Left lung (tissue), 4 donors: ENCODE measurements at regions not wholly inside any gene's neighbourhood (a gene's known extent, or its start where the extent isn't known, plus 50 kb on each side); places are given as distances from the start of the nearest gene placed in this dataset.

Source experiments
- ATAC-seq: fragments of 200-7000 bp; cut with Tn5 transposase; one replicate; pipeline ENCODE4 v1.9.1; 2020; ENCODE audit warnings: moderate library complexity
- DNase-seq, 4 donors: peaks; one replicate each; pipeline ENCODE4 v3.0.0-alpha.2; 2013 to 2020
- H3K27ac ChIP-seq, 2 donors: fragments of 200-600 bp; sonication (generic) in 1 of 2; one replicate each; pipeline versions ENCODE4 v1.5.0 to v1.8.0; 2020 to 2021
- H3K27me3 ChIP-seq, 2 donors: fragments of 200-600 bp; sonication (generic) in 1 of 2; one replicate each; pipeline versions ENCODE4 v1.5.0 to v1.8.0; 2020 to 2021
- H3K36me3 ChIP-seq, 2 donors: fragments of 200-600 bp; sonication (generic) in 1 of 2; one replicate each; pipeline versions ENCODE4 v1.5.0 to v1.8.0; 2020 to 2021
- H3K4me1 ChIP-seq, 2 donors: fragments of 200-600 bp; one replicate each; pipeline ENCODE4 v1.8.0; 2021
- H3K4me3 ChIP-seq, 2 donors: fragments of 200-600 bp; sonication (generic) in 1 of 2; one replicate each; pipeline versions ENCODE4 v1.5.0 to v1.8.0; 2020 to 2021; ENCODE audit warnings: mild to moderate bottlenecking in 1 of 2
- H3K9me3 ChIP-seq, 2 donors: fragments of 200-600 bp; sonication (generic) in 1 of 2; one replicate each; pipeline versions ENCODE4 v1.5.0 to v1.8.0; 2020 to 2021
- intact Hi-C, 2 donors: fragments of 100-400 bp; cut with DNase I; formaldehyde crosslinking; loops; one replicate each; pipeline versions ENCODE4 v1.11.2 to v1.14.2; 2022
- TF ChIP-seq, protein P1 (sequence below), 2 donors: fragments of 200-600 bp; sonication (generic) in 1 of 2; IDR thresholded peaks; one replicate each; pipeline versions ENCODE4 v1.5.0 to v1.8.0; 2021; ENCODE audit warnings: antibody characterized with exemption in 2 of 2
- donor health status: DM: no; HTN: yes; CAD: no.
- donor health status: DM: no; HTN: no; CAD: no.

DNA sequence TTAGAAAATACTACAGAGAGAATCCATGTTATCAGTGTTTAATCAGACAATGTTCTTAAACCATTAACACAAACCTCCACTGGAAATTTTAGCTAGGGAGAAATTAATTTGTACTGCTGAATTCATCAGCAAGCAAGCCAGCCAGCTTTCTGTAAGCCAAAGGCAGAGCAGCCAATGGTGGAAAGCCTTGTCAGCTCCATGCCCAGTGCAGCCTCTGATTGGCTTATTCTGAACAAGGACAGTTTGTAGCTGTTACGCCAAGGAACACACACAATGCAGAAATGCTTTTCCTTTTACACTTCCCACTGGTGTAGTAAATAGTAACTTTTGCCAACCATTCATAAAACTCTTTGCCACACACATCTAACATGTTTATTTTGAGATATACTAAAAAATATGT is 265.0 kb downstream of the TENT5A start:
- Histone ChIP-seq H3K27me3 (no peaks in the 10 kb centered on the region), H3K27ac (no peak overlapping the region), H3K4me3 (no peak overlapping the region), H3K9me3 (no peaks in the 10 kb centered on the region), H3K4me1 (no peaks in the 10 kb centered on the region), H3K36me3 (no peaks in the 10 kb centered on the region)
- TF ChIP-seq, protein P1, sequence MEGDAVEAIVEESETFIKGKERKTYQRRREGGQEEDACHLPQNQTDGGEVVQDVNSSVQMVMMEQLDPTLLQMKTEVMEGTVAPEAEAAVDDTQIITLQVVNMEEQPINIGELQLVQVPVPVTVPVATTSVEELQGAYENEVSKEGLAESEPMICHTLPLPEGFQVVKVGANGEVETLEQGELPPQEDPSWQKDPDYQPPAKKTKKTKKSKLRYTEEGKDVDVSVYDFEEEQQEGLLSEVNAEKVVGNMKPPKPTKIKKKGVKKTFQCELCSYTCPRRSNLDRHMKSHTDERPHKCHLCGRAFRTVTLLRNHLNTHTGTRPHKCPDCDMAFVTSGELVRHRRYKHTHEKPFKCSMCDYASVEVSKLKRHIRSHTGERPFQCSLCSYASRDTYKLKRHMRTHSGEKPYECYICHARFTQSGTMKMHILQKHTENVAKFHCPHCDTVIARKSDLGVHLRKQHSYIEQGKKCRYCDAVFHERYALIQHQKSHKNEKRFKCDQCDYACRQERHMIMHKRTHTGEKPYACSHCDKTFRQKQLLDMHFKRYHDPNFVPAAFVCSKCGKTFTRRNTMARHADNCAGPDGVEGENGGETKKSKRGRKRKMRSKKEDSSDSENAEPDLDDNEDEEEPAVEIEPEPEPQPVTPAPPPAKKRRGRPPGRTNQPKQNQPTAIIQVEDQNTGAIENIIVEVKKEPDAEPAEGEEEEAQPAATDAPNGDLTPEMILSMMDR (IDR thresholded peaks at IDR 0.05): no peak
- ATAC-seq (peak; percentile 37), DNase-seq (peak in 1 of 4 donors; percentile 38)
- intact Hi-C loops: no loop called here

- Histone ChIP-seq H3K4me3 (no peak overlapping the region), H3K27me3 (no peaks in the 10 kb centered on the region), H3K27ac (no peak overlapping the region), H3K36me3 (no peaks in the 10 kb centered on the region), H3K4me1 (no peaks in the 10 kb centered on the region), H3K9me3 (no peaks in the 10 kb centered on the region)
- TF ChIP-seq, protein P1 (IDR thresholded peaks at IDR 0.05): no peak
- ATAC-seq (peak; percentile 78), DNase-seq (no peak)
- intact Hi-C loops: no loop called here
These were observed 266.2 kb downstream of the TENT5A start for GRCh38 chr6:81486234-81486633.

DNA sequence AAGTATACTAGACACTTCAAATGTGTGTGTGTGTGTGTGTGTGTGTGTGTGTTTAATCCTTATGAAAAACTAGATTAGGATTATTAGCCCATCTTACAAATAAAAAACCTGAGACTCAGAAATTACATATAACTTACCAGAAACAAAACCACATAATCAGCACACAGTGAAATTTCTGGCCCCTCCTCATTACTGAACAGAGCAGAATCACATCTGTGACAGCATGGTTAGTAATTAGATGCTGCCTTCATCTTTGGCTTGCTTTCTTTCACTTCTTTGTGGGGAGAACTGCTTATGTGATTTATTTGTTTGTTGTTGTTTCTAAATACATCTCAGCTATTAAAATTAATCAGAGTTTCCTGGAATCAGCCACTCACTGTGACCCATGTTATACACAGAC is 267.1 kb downstream of the TENT5A start:
- Histone ChIP-seq H3K4me3 (no peak overlapping the region), H3K36me3 (no peaks in the 10 kb centered on the region), H3K27me3 (no peaks in the 10 kb centered on the region), H3K27ac (no peak overlapping the region), H3K4me1 (no peaks in the 10 kb centered on the region), H3K9me3 (no peaks in the 10 kb centered on the region)
- TF ChIP-seq, protein P1 (IDR thresholded peaks at IDR 0.05): no peak
- ATAC-seq (no peak), DNase-seq (no peak)
- intact Hi-C loops: no loop called here

- ATAC-seq (no peak), DNase-seq (no peak)
- intact Hi-C loops: no loop called here
- H3K9me3 ChIP-seq: no peaks in the 10 kb centered on the region
- no peak overlapping the region for H3K27ac ChIP-seq
- no peaks in the 10 kb centered on the region for H3K4me1 ChIP-seq
- no peak overlapping the region for H3K4me3 ChIP-seq
- H3K36me3 ChIP-seq: no peaks in the 10 kb centered on the region
- TF ChIP-seq, protein P1 (IDR thresholded peaks at IDR 0.05): no peak
- H3K27me3 ChIP-seq: no peaks in the 10 kb centered on the region
These were observed 268.2 kb downstream of the TENT5A start for GRCh38 chr6:81484251-81484650.

DNA sequence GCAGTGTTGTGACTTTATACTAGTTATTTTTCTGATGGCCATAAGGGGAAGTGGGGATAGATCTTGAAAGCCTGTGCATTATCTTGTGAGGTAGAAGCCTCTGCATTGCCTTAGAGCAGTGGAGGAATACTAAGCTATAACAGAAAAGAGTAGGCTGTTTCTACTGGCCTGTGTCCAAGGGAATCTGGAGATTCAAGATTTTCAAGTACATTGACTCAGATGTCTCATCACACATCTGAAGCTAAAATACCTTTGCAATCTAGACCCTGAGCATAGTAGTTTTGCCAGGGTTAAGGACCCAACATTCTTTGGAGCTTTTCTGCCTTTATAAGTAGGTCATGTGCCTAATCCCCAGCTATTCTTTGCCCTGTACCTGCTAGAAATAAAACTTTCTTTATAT is 272.3 kb downstream of the TENT5A start:
- intact Hi-C loops: no loop called here
- DNase-seq: no peak

More for the DNA sequence above, 272.3 kb downstream of the TENT5A start:
- TF ChIP-seq, protein P1 (IDR thresholded peaks at IDR 0.05): no peak
- Histone ChIP-seq H3K4me3 (no peak overlapping the region), H3K27ac (no peak overlapping the region), H3K27me3 (no peaks in the 10 kb centered on the region), H3K9me3 (peaks cover 0 to 1% of the 10 kb centered on the region in 2 donors), H3K4me1 (no peaks in the 10 kb centered on the region), H3K36me3 (no peaks in the 10 kb centered on the region)
- ATAC-seq: no peak
